Activated naive CD4-positive, alpha-beta T cell treated with anti-CD3 and anti-CD28 coated beads, Interleukin-2, amount 50 U/mL, for 72 hours (primary cell): ENCODE measurements at regions not wholly inside any gene's neighbourhood (a gene's known extent, or its start where the extent isn't known, plus 50 kb on each side); places are given as distances from the start of the nearest gene placed in this dataset.

ENCODE experiments used
- ATAC-seq, 2 donors: fragments of 150-1000 bp; cut with Tn5 transposase; 2 replicates each; pipeline ENCODE4 v1.10.0; 2021; ENCODE audit warnings: mild to moderate bottlenecking in 2 of 2, moderate library complexity in 2 of 2
- DNase-seq, 2 donors: peaks; one replicate each; pipeline ENCODE4 v3.0.0; 2021 to 2022; ENCODE audit warnings: low spot score in 2 of 2
- H3K27ac Mint-ChIP-seq, 2 donors: one replicate each; pipeline ENCODE4 v1.8.0; 2022; ENCODE audit warnings: mild to moderate bottlenecking in 2 of 2, mixed read lengths in 2 of 2
- H3K36me3 Mint-ChIP-seq, 2 donors: one replicate each; pipeline ENCODE4 v1.8.0; 2022; ENCODE audit warnings: mixed read lengths in 2 of 2
- H3K9me3 Mint-ChIP-seq, 2 donors: one replicate each; pipeline ENCODE4 v1.8.0; 2022; ENCODE audit warnings: mixed read lengths in 2 of 2

- no peak for DNase-seq
- H3K27ac Mint-ChIP-seq = no peak overlapping the region
- peaks cover 18 to 29% of the 10 kb centered on the region in 2 donors for H3K9me3 Mint-ChIP-seq
- ATAC-seq = no peak
- no peaks in the 10 kb centered on the region for H3K36me3 Mint-ChIP-seq
Measured at GRCh38 chr11:80668039-80668438, 1227.2 kb upstream of the TENM4 start.

DNA sequence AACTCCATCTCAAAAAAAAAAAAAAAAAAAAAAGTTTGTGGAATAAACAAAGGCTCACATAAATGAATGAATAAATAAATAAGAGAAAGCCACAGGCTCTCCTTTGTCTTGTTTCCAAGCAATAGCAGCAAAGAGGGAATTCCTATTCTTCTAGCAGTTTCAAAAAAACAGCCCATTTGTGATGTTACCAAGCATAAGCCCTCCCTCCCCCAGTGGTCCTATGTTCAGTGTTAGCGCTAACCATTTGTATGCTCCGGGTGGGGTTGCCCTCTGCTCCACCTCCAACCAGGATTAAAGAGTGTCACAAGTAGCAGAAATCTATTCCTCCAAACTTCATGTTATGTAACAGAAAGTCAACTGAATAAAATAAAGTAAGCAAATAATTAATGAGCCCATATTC, 1215.0 kb upstream of the TENM4 start:
- H3K27ac Mint-ChIP-seq = no peak overlapping the region
- ATAC-seq (no peak), DNase-seq (no peak)
- peaks cover 9 to 15% of the 10 kb centered on the region in 2 donors for H3K9me3 Mint-ChIP-seq
- no peaks in the 10 kb centered on the region for H3K36me3 Mint-ChIP-seq

DNA sequence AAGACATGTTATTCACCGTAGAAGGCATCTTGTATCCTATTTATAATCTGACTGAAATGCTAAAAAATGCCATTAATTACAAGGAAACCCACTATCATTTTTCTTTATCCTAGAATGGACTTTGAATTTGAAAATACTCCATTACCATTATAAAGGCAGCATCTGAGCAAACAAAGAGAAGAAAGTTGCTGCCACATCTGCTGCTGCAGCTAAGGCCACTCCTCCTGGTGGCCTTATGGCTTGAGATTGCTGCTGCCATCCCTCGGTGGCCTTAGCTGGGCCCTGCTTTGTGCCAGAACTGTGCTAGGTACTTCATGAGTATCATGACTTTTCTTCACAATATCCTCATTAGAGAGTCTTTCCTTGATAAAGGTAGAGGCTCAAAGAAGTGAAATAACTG, 1210.1 kb upstream of the TENM4 start:
- DNase-seq = no peak
- no peaks in the 10 kb centered on the region for H3K36me3 Mint-ChIP-seq
- no peak for ATAC-seq

DNA sequence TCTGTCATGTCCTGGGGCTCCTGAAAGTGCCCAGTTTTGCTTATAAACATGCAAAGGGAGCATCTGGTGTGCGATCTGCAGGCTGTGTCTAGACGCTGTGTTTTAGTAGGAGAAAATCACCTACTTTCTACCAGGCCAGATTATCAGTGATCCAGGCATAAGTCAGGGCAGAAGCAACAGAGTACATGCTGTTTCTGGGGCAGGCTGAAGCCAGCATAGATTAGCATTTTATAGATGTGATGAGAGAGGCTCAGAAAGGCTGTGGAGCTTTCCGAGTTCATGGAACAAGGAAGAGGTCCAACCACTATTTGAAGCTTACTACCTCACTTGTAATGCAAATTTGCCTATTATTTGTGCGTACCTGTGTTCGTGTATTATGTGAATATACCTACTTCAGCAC, 1208.4 kb upstream of the TENM4 start:
- Mint-ChIP-seq H3K27ac (no peak overlapping the region), H3K36me3 (no peaks in the 10 kb centered on the region), H3K9me3 (peaks cover 11 to 27% of the 10 kb centered on the region in 2 donors)
- DNase-seq (no peak), ATAC-seq (no peak)

More for the DNA sequence above, 1210.1 kb upstream of the TENM4 start:
- Mint-ChIP-seq H3K9me3 (peaks cover 7 to 20% of the 10 kb centered on the region in 2 donors), H3K27ac (no peak overlapping the region)

DNA sequence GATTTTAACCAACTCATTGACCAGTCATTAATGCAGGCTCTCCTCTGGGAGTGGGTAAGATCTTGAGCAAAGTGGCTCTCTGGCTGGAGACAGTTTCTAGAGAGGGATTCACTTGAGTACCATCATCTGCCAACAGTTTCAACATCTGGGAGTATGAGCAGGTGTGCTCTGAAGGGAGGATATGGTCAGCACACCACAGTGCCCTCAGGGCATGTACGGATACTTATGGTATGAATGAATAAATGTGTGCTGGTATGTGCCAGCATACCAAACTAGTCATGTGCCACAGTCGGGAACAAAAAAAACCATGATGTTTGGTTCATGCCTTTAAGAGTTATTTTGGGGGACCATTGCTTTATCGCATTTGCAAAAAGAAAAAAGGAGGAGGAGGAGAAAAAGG, 1197.5 kb upstream of the TENM4 start:
- ATAC-seq (no peak), DNase-seq (no peak)
- no peaks in the 10 kb centered on the region for H3K36me3 Mint-ChIP-seq
- peaks cover 0 to 20% of the 10 kb centered on the region in 2 donors for H3K9me3 Mint-ChIP-seq
- no peak overlapping the region for H3K27ac Mint-ChIP-seq

DNA sequence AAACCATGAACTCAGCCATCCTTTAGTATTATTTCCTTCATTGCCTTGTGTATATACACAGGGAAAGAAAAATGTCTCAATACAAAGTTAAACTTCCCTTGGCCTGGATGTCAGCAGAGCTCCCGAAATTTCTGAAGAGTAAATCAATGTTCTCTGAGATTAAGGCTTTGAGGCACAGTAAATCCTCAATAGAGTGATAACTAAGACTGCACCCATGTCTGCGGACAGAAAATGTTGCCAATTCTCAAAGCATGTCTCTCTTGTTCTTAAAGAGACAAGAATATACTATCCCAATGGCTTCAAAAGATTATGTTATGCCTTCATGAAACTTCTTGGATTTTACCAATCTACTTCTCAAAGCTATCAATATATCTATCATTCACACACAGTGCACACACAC, 1196.7 kb upstream of the TENM4 start:
- Mint-ChIP-seq H3K9me3 (peaks cover 0 to 20% of the 10 kb centered on the region in 2 donors), H3K27ac (no peak overlapping the region), H3K36me3 (no peaks in the 10 kb centered on the region)
- ATAC-seq (no peak), DNase-seq (no peak)

- no peak for ATAC-seq
- H3K36me3 Mint-ChIP-seq = no peaks in the 10 kb centered on the region
- DNase-seq = no peak
- H3K27ac Mint-ChIP-seq = no peak overlapping the region
- H3K9me3 Mint-ChIP-seq = peaks cover 0 to 17% of the 10 kb centered on the region in 2 donors
Measured at GRCh38 chr11:80636999-80637398, 1196.2 kb upstream of the TENM4 start.

GRCh38 chr11:80635178-80635577, 1194.3 kb upstream of the TENM4 start:
- no peak for ATAC-seq
- Mint-ChIP-seq H3K9me3 (peaks cover 0 to 10% of the 10 kb centered on the region in 2 donors), H3K27ac (no peak overlapping the region), H3K36me3 (no peaks in the 10 kb centered on the region)
- DNase-seq = no peak

GRCh38 chr11:80632691-80633090, 1191.9 kb upstream of the TENM4 start:
- H3K9me3 Mint-ChIP-seq = peaks cover 0 to 10% of the 10 kb centered on the region in 2 donors
- no peak overlapping the region for H3K27ac Mint-ChIP-seq
- ATAC-seq (no peak), DNase-seq (no peak)
- H3K36me3 Mint-ChIP-seq = no peaks in the 10 kb centered on the region

- H3K27ac Mint-ChIP-seq = no peak overlapping the region
- ATAC-seq (no peak), DNase-seq (no peak)
- peaks cover 0 to 10% of the 10 kb centered on the region in 2 donors for H3K9me3 Mint-ChIP-seq
- no peaks in the 10 kb centered on the region for H3K36me3 Mint-ChIP-seq
Measured at GRCh38 chr11:80632156-80632555, 1191.3 kb upstream of the TENM4 start.

DNA sequence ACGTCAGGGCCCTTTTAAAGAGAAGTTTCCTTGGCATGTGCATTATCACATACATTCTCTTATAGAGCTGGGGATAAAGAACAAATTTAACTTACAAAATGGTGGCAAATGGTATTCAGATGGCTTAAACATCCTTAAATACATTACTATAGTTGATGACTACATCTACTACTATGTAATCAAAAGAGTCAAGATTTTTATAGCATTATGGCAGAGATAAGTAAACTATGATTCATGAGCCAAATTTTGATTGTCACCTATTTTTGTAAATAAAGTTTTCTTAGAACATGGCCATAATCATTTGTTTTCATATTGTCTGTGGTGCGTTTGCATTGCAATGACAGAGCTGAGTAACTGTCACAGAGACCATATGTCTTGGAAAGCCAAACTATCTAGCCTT, 1188.6 kb upstream of the TENM4 start:
- Mint-ChIP-seq H3K36me3 (no peaks in the 10 kb centered on the region), H3K9me3 (peaks cover 0 to 15% of the 10 kb centered on the region in 2 donors), H3K27ac (no peak overlapping the region)
- ATAC-seq (no peak), DNase-seq (no peak)

GRCh38 chr11:80627364-80627763, 1186.5 kb upstream of the TENM4 start:
- DNase-seq = no peak
- H3K9me3 Mint-ChIP-seq = peaks cover 4 to 19% of the 10 kb centered on the region in 2 donors
- no peaks in the 10 kb centered on the region for H3K36me3 Mint-ChIP-seq
- no peak for ATAC-seq
- H3K27ac Mint-ChIP-seq = no peak overlapping the region

DNA sequence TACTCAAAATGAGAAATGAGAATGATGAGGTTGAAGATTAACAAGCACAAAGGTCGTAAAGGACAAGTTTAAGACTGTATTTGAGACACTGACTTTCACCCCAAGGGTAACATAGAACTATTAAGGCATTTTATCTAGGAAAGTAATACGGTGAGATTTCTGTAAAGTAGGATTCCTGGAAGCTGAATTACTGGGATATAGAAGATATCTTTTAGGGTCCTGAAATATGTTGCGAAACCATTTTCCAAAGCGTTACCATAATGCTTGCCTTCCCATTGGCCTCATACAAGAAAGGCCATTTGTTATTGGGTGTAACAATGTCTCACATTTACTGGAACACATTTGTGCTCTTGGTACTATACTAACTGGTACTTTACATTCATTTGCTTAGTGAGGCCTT, 1185.9 kb upstream of the TENM4 start:
- no peaks in the 10 kb centered on the region for H3K36me3 Mint-ChIP-seq
- ATAC-seq (no peak), DNase-seq (no peak)
- no peak overlapping the region for H3K27ac Mint-ChIP-seq
- H3K9me3 Mint-ChIP-seq = peaks cover 4 to 19% of the 10 kb centered on the region in 2 donors

GRCh38 chr11:80625563-80625962, 1184.7 kb upstream of the TENM4 start:
- no peak overlapping the region for H3K27ac Mint-ChIP-seq
- no peak for DNase-seq
- H3K9me3 Mint-ChIP-seq = peaks cover 4 to 19% of the 10 kb centered on the region in 2 donors
- no peaks in the 10 kb centered on the region for H3K36me3 Mint-ChIP-seq
- ATAC-seq = no peak

DNA sequence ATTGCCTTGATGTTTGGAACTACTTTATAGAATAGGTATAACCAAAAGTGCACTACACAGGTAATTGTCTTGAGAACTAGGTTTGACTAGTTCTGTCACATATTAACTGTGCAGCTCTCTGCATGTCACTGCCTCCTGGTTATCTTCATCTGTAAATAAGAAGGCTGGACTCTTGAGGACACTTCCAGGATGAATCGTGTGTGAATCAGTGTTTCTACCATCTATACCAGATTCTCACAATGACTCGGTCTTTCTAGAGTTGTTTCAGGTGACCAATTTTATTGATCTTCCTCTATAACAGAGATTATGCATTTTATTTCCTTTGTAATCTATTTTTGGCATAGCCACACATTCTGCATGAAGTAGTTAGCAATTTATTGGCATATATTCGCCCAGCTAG, 1181.0 kb upstream of the TENM4 start:
- peaks cover 4 to 9% of the 10 kb centered on the region in 2 donors for H3K9me3 Mint-ChIP-seq
- DNase-seq = no peak
- no peak for ATAC-seq
- no peak overlapping the region for H3K27ac Mint-ChIP-seq
- H3K36me3 Mint-ChIP-seq = no peaks in the 10 kb centered on the region

- Mint-ChIP-seq H3K27ac (no peak overlapping the region), H3K9me3 (peaks cover 4% of the 10 kb centered on the region in 2 donors), H3K36me3 (no peaks in the 10 kb centered on the region)
- no peak for DNase-seq
- no peak for ATAC-seq
Measured at GRCh38 chr11:80620867-80621266, 1180.0 kb upstream of the TENM4 start.

DNA sequence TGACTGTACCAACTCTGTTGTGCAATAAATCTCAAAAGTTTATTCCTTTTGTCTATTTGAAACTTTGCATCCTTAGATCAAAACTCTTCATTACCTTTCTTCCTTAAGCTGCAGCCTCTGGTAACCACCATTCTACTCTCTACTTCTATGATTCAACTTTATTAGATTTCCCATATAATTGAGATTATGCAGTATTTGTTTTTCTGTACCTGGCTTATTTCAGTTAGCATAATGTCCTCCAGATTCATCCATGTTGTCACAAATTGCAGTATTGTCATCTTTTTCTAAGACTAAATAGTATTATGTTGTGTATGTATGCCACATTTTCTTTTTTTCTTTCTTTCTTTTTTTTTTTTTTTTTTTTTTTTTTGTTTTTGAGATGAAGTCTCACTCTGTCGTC, 1176.3 kb upstream of the TENM4 start:
- DNase-seq (no peak), ATAC-seq (no peak)
- peaks cover 12% of the 10 kb centered on the region in 2 donors for H3K9me3 Mint-ChIP-seq
- no peak overlapping the region for H3K27ac Mint-ChIP-seq
- peaks cover 0 to 5% of the 10 kb centered on the region in 2 donors for H3K36me3 Mint-ChIP-seq

- ATAC-seq (no peak), DNase-seq (no peak)
- H3K9me3 Mint-ChIP-seq = peaks cover 13 to 15% of the 10 kb centered on the region in 2 donors
- no peak overlapping the region for H3K27ac Mint-ChIP-seq
- peaks cover 0 to 5% of the 10 kb centered on the region in 2 donors for H3K36me3 Mint-ChIP-seq
Measured at GRCh38 chr11:80616070-80616800, 1175.4 kb upstream of the TENM4 start.
